ENCODE measurements at regions not wholly inside any gene's neighbourhood (a gene's known extent, or its start where the extent isn't known, plus 50 kb on each side); places are given as distances from the start of the nearest gene placed in this dataset.
"Not testable (repeated sequence)": the region's sequence is repeated elsewhere in the genome, so short reads cannot be mapped to it uniquely, and the experiment has no call there.

- no peak for DNase-seq (ENCODE audit: low spot score)
These were observed 53.3 kb upstream of the CYLC2 start for GRCh38 chr9:102941868-102942267.

GRCh38 chr9:102922526-102922925 is 72.6 kb upstream of the CYLC2 start:
- no peak for DNase-seq (ENCODE audit: low spot score)

GRCh38 chr9:102911185-102911584 is 83.9 kb upstream of the CYLC2 start:
- DNase-seq (ENCODE audit: low spot score): no peak

GRCh38 chr9:102905795-102906194 is 89.3 kb upstream of the CYLC2 start:
- DNase-seq (ENCODE audit: low spot score): not testable (repeated sequence)

- DNase-seq (ENCODE audit: low spot score): no peak
These were observed 103.1 kb upstream of the CYLC2 start for GRCh38 chr9:102892025-102892424.

GRCh38 chr9:102888747-102889146 is 106.4 kb upstream of the CYLC2 start:
- not testable (repeated sequence) for DNase-seq (ENCODE audit: low spot score)

GRCh38 chr9:102875687-102876086 is 119.4 kb upstream of the CYLC2 start:
- no peak for DNase-seq (ENCODE audit: low spot score)

- no peak for DNase-seq (ENCODE audit: low spot score)
These were observed 127.6 kb upstream of the CYLC2 start for GRCh38 chr9:102867488-102867887.

GRCh38 chr9:102862478-102862877 is 132.7 kb upstream of the CYLC2 start:
- DNase-seq (ENCODE audit: low spot score): no peak

GRCh38 chr9:102855641-102856040 is 139.5 kb upstream of the CYLC2 start:
- DNase-seq (ENCODE audit: low spot score): no peak

GRCh38 chr9:102845827-102846371 is 149.2 kb upstream of the CYLC2 start:
- DNase-seq (ENCODE audit: low spot score): no peak

GRCh38 chr9:102844716-102845115 is 150.4 kb upstream of the CYLC2 start:
- DNase-seq (ENCODE audit: low spot score): no peak

- no peak for DNase-seq (ENCODE audit: low spot score)
These were observed 152.7 kb upstream of the CYLC2 start for GRCh38 chr9:102842423-102842822.

- DNase-seq (ENCODE audit: low spot score): no peak
These were observed 153.8 kb upstream of the CYLC2 start for GRCh38 chr9:102841376-102841775.

GRCh38 chr9:102840335-102840734 is 154.8 kb upstream of the CYLC2 start:
- no peak for DNase-seq (ENCODE audit: low spot score)

GRCh38 chr9:102832814-102833213 is 162.3 kb upstream of the CYLC2 start:
- DNase-seq (ENCODE audit: low spot score): no peak

- no peak for DNase-seq (ENCODE audit: low spot score)
These were observed 198.9 kb upstream of the CYLC2 start for GRCh38 chr9:102796244-102796643.

GRCh38 chr9:102795532-102795931 is 199.6 kb upstream of the CYLC2 start:
- no peak for DNase-seq (ENCODE audit: low spot score)

- DNase-seq (ENCODE audit: low spot score): no peak
These were observed 215.8 kb upstream of the CYLC2 start for GRCh38 chr9:102779356-102779755.

GRCh38 chr9:102778746-102779145 is 216.4 kb upstream of the CYLC2 start:
- no peak for DNase-seq (ENCODE audit: low spot score)

- DNase-seq (ENCODE audit: low spot score): no peak
These were observed 224.4 kb upstream of the CYLC2 start for GRCh38 chr9:102770704-102771103.

GRCh38 chr9:102769307-102769706 is 225.8 kb upstream of the CYLC2 start:
- DNase-seq (ENCODE audit: low spot score): no peak

- DNase-seq (ENCODE audit: low spot score): no peak
These were observed 227.1 kb upstream of the CYLC2 start for GRCh38 chr9:102768002-102768401.

- DNase-seq (ENCODE audit: low spot score): no peak
These were observed 228.1 kb upstream of the CYLC2 start for GRCh38 chr9:102767076-102767475.

- DNase-seq (ENCODE audit: low spot score): no peak
These were observed 254.6 kb upstream of the CYLC2 start for GRCh38 chr9:102740578-102740977.

All from LoVo (cell line).